SK-N-SH treated with all-trans-retinoic acid at 6 μM for 48 hours (cell line): ENCODE measurements at regions not wholly inside any gene's neighbourhood (a gene's known extent, or its start where the extent isn't known, plus 50 kb on each side); places are given as distances from the start of the nearest gene placed in this dataset.

Experiments used
- ISL1 ChIP-seq: fragments of 250-450 bp; sonication (Bioruptor Pico); IDR thresholded peaks from 2 replicates; pipeline ENCODE4 v2.1.2; 2022; ENCODE audit warnings: mild to moderate bottlenecking, moderate library complexity
- TCF4 ChIP-seq: fragments of 250-450 bp; sonication (Bioruptor Pico); IDR thresholded peaks from 2 replicates; pipeline ENCODE4 v1.8.0; 2021; ENCODE audit warnings: mild to moderate bottlenecking, moderate library complexity, borderline replicate concordance
- TF ChIP-seq, protein P1 (sequence below): fragments of 250-450 bp; sonication (Bioruptor Pico); IDR thresholded peaks from 2 replicates; pipeline ENCODE4 v1.5.1; 2020; ENCODE audit warnings: low read depth, mild to moderate bottlenecking, moderate library complexity
- TF ChIP-seq, protein P2 (sequence below): fragments of 250-450 bp; sonication (Bioruptor Pico); IDR thresholded peaks from 2 replicates; pipeline ENCODE4 v1.5.1; 2021; ENCODE audit warnings: mild to moderate bottlenecking, moderate library complexity

DNA sequence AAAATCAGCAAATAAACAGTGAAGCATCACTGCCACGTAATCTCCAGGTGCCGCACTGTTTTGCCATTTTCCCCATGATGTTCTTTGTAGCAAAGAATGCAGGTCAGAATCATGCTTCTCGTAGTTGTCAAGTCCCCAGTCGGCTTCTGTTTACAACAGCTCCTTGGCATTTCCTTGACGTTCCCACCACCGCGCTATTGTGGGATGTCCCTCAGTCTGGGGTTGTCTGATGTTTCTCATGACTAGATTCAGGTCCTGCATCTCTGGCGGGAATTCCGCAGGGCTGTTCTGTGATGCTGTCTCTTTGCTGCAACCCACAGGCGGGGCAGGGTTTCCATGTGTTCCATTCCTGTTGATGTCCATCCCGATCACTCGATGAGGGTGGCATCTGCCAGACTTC lies 117.9 kb upstream of the SMAD3 start:
- TF ChIP-seq, protein P1, sequence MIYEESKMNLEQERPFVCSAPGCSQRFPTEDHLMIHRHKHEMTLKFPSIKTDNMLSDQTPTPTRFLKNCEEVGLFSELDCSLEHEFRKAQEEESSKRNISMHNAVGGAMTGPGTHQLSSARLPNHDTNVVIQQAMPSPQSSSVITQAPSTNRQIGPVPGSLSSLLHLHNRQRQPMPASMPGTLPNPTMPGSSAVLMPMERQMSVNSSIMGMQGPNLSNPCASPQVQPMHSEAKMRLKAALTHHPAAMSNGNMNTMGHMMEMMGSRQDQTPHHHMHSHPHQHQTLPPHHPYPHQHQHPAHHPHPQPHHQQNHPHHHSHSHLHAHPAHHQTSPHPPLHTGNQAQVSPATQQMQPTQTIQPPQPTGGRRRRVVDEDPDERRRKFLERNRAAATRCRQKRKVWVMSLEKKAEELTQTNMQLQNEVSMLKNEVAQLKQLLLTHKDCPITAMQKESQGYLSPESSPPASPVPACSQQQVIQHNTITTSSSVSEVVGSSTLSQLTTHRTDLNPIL: no peak
- TF ChIP-seq, protein P2, sequence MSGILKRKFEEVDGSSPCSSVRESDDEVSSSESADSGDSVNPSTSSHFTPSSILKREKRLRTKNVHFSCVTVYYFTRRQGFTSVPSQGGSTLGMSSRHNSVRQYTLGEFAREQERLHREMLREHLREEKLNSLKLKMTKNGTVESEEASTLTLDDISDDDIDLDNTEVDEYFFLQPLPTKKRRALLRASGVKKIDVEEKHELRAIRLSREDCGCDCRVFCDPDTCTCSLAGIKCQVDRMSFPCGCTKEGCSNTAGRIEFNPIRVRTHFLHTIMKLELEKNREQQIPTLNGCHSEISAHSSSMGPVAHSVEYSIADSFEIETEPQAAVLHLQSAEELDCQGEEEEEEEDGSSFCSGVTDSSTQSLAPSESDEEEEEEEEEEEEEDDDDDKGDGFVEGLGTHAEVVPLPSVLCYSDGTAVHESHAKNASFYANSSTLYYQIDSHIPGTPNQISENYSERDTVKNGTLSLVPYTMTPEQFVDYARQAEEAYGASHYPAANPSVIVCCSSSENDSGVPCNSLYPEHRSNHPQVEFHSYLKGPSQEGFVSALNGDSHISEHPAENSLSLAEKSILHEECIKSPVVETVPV: no peak
- no peak for TF ChIP-seq TCF4 (CRISPR knock-in tag)
- TF ChIP-seq ISL1 (CRISPR knock-in tag): no peak
